GM10248 (cell line): ENCODE measurements at regions not wholly inside any gene's neighbourhood (a gene's known extent, or its start where the extent isn't known, plus 50 kb on each side); places are given as distances from the start of the nearest gene placed in this dataset.

Source experiments
- CTCF ChIA-PET: fragments of 300-600 bp; sonication (Branson Sonifier 250); formaldehyde crosslinking; extraction: SDS; loops from one replicate; lab custom pipeline; 2021; ENCODE audit warnings: antibody characterized with exemption; lab: Yijun Ruan, JAX
- POLR2A ChIA-PET: fragments of 350-650 bp; sonication (Branson Sonifier 250); formaldehyde crosslinking; extraction: SDS; loops from one replicate; lab custom pipeline; 2020; ENCODE audit warnings: antibody characterized with exemption; lab: Yijun Ruan, JAX
- DNase-seq: peaks from one replicate; pipeline ENCODE4 v3.0.0; 2012; ENCODE audit errors: extremely low spot score
- TF ChIP-seq, protein P1 (sequence below): IDR thresholded peaks from 2 replicates; pipeline ENCODE4 v1.5.1; 2012; ENCODE audit warnings: mild to moderate bottlenecking, low read depth; ENCODE audit errors: extremely low read depth, missing control alignments, control extremely low read depth

GRCh38 chr14:61126603-61127498 is 145.8 kb downstream of the SLC38A6 start:
- CTCF ChIA-PET, result no interaction called here
- DNase-seq, result no peak

GRCh38 chr14:61125867-61126572 is 145.0 kb downstream of the SLC38A6 start:
- ChIA-PET POLR2A (no interaction called here), CTCF (interaction anchor here (1.6 kb wide), 1 partner anchor 18 kb away, joined by 4 read pairs; no protein-coding TSS in a partner anchor)
- no peak for DNase-seq
- TF ChIP-seq, protein P1, sequence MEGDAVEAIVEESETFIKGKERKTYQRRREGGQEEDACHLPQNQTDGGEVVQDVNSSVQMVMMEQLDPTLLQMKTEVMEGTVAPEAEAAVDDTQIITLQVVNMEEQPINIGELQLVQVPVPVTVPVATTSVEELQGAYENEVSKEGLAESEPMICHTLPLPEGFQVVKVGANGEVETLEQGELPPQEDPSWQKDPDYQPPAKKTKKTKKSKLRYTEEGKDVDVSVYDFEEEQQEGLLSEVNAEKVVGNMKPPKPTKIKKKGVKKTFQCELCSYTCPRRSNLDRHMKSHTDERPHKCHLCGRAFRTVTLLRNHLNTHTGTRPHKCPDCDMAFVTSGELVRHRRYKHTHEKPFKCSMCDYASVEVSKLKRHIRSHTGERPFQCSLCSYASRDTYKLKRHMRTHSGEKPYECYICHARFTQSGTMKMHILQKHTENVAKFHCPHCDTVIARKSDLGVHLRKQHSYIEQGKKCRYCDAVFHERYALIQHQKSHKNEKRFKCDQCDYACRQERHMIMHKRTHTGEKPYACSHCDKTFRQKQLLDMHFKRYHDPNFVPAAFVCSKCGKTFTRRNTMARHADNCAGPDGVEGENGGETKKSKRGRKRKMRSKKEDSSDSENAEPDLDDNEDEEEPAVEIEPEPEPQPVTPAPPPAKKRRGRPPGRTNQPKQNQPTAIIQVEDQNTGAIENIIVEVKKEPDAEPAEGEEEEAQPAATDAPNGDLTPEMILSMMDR, result no peak

More at GRCh38 chr14:61126603-61127498, 145.8 kb downstream of the SLC38A6 start:
- TF ChIP-seq, protein P1, result no peak
- POLR2A ChIA-PET, result no interaction called here

DNA sequence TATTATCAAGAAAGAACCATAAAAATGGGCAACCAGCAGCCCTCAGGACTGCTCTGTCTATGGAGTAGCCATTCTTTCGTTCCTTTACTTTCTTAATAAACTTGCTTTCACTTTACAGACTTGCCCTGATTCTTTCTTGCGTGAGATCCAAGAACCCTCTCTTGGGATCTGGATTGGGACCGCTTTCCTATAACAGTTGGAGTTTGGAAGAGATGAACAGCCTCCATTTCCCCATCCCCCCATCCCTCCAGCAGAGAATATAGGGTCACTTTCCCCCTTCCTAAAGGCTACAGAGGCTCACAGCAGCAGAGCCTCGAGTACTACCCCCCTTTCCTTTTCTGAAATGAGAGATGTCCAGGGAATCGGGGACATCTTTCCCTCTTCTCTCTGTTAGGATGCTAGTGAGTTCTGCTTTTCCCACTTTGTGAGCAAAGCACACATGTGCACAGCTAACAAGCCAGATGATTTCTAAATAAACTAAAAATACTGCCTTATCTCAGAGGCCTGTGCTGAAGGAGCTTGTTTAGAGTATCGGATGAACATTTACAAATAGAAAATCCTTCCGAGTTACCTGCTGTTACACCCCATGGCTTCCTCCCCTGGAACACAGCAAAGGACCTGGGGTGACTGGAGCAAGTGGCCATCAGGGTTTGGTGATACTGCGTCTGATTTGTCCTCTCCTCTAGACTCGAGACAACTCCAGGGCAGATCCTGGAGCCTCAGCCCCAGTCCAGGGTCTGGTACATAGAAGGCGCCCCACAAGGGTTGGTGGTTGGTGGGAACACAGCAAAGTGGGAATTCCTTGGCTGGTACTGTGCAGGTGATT is 144.2 kb downstream of the SLC38A6 start:
- POLR2A ChIA-PET, result no interaction called here
- CTCF ChIA-PET, result interaction anchor here (1.2 to 1.6 kb wide), 2 partner anchors 10 to 18 kb away, joined by 3 to 4 read pairs; no protein-coding TSS in a partner anchor
- TF ChIP-seq, protein P1, result no peak

DNA sequence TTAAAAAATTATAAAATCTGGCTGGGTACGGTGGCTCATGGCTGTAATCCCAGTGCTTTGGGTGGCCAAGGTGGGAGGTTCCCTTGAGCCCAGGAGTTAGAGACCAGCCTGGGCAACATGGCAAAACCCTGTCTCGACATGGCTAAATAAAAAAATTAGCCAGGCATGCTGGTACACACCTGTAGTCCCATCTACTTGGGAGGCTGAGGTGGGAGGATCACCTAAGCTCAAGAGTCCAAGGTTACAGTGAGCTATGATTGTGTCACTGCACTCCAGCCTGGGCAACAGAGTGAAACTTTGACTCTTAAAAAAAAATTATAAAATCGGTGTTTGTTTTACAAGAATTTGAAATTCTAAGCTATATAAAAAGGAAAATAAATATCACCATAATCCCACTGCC is 141.8 kb downstream of the SLC38A6 start:
- TF ChIP-seq, protein P1, result no peak
- ChIA-PET CTCF (interaction anchor here (0.6 to 1.4 kb wide), 2 partner anchors 16 to 74 kb away, joined by 3 read pairs; no protein-coding TSS in a partner anchor), POLR2A (no interaction called here)
- DNase-seq, result no peak

More for the DNA sequence above, 144.2 kb downstream of the SLC38A6 start:
- no peak for DNase-seq

- POLR2A ChIA-PET, result no interaction called here
- no peak for DNase-seq
- CTCF ChIA-PET, result no interaction called here
- TF ChIP-seq, protein P1, result no peak
These were observed 140.3 kb downstream of the SLC38A6 start for GRCh38 chr14:61121355-61121787.
